ENCODE measurements at regions not wholly inside any gene's neighbourhood (a gene's known extent, or its start where the extent isn't known, plus 50 kb on each side); places are given as distances from the start of the nearest gene placed in this dataset.

DNA sequence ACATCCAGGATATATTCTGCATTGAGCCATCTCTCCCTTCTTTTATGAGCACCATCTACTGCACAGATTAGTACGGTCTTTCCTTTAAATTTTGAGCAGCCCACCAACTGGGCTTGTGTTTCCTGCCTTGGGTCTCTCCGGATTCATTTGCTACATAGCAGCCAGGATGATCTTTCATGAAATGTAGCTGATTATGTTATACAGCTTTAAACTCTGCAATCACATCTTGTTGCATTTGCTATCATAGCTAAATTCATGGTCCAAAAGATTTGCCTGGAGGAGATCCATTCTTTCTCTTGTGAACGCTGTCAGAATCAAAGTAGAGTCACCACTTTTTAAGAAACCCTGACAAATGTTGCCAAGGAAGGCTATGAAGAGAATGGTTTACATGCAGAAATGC is 215.1 kb upstream of the LRRTM4 start:
- no peak for TF ChIP-seq CTCF (IDR thresholded peaks at IDR 0.05; ENCODE audit: insufficient read depth, low read length)
- TF ChIP-seq GABPA (IDR thresholded peaks at IDR 0.05; ENCODE audit: low read depth) = no peak
- no peak for TF ChIP-seq POLR2AphosphoS5 (IDR thresholded peaks at IDR 0.05; ENCODE audit: low read depth)
